ENCODE measurements at regions not wholly inside any gene's neighbourhood (a gene's known extent, or its start where the extent isn't known, plus 50 kb on each side); places are given as distances from the start of the nearest gene placed in this dataset.

GRCh38 chr5:67331296-67331925 is 134.8 kb upstream of the CD180 start:
- no peak for TF ChIP-seq ZC3H10 (CRISPR knock-in tag; IDR thresholded peaks at IDR 0.05)
- no peak for TF ChIP-seq ZNF8 (CRISPR knock-in tag; IDR thresholded peaks at IDR 0.05)
- TF ChIP-seq PATZ1 (CRISPR knock-in tag; IDR thresholded peaks at IDR 0.05; ENCODE audit: borderline replicate concordance) = no peak
- TF ChIP-seq ZNF565 (CRISPR knock-in tag; conservative IDR thresholded peaks at IDR 0.05; ENCODE audit: low read depth) = no peak
- TF ChIP-seq ZNF70 (CRISPR knock-in tag; IDR thresholded peaks at IDR 0.05) = no peak
- no peak for TF ChIP-seq RARB (CRISPR knock-in tag; IDR thresholded peaks at IDR 0.05)
- TF ChIP-seq TOX (CRISPR knock-in tag; IDR thresholded peaks at IDR 0.05; ENCODE audit: borderline replicate concordance) = no peak

Measured in SK-N-SH treated with all-trans-retinoic acid at 6 μM for 48 hours (cell line).